ENCODE measurements at regions not wholly inside any gene's neighbourhood (a gene's known extent, or its start where the extent isn't known, plus 50 kb on each side); places are given as distances from the start of the nearest gene placed in this dataset.

DNA sequence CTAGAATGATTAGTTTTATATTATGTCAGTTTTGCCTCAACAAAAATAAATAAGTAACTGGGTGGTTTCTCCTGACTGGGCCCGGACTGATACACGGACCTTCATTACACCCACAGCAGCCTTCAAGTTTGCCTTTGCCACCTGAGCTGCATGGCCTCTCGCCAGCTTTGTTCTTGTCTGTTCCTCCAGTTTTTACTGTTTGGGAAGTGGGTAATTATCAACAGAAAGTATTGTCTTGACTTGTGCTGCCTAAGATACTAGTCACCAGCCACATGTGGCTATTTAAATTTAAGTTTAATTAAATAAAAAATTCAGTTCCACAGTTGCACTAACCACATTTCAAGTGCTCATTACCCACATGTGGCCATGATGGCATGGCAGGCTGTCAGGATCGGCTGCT is 74.7 kb upstream of the INTU start:
- H3K4me3 ChIP-seq (ENCODE audit: low read depth, poor library complexity, severe bottlenecking) = no peak overlapping the region
- WGBS, 2 donors = 80 to 83% methylated on average over 4 of the region's 4 CpGs
- DNase-seq (ENCODE audit: low spot score in 2 of 2) = no peak
- intact Hi-C loops (cut with DNase I; ENCODE audit: low total_unique reads) = no loop called here
- no peak for TF ChIP-seq POLR2A (IDR thresholded peaks at IDR 0.05)
- TF ChIP-seq, protein P1, sequence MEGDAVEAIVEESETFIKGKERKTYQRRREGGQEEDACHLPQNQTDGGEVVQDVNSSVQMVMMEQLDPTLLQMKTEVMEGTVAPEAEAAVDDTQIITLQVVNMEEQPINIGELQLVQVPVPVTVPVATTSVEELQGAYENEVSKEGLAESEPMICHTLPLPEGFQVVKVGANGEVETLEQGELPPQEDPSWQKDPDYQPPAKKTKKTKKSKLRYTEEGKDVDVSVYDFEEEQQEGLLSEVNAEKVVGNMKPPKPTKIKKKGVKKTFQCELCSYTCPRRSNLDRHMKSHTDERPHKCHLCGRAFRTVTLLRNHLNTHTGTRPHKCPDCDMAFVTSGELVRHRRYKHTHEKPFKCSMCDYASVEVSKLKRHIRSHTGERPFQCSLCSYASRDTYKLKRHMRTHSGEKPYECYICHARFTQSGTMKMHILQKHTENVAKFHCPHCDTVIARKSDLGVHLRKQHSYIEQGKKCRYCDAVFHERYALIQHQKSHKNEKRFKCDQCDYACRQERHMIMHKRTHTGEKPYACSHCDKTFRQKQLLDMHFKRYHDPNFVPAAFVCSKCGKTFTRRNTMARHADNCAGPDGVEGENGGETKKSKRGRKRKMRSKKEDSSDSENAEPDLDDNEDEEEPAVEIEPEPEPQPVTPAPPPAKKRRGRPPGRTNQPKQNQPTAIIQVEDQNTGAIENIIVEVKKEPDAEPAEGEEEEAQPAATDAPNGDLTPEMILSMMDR (IDR thresholded peaks at IDR 0.05) = no peak

DNA sequence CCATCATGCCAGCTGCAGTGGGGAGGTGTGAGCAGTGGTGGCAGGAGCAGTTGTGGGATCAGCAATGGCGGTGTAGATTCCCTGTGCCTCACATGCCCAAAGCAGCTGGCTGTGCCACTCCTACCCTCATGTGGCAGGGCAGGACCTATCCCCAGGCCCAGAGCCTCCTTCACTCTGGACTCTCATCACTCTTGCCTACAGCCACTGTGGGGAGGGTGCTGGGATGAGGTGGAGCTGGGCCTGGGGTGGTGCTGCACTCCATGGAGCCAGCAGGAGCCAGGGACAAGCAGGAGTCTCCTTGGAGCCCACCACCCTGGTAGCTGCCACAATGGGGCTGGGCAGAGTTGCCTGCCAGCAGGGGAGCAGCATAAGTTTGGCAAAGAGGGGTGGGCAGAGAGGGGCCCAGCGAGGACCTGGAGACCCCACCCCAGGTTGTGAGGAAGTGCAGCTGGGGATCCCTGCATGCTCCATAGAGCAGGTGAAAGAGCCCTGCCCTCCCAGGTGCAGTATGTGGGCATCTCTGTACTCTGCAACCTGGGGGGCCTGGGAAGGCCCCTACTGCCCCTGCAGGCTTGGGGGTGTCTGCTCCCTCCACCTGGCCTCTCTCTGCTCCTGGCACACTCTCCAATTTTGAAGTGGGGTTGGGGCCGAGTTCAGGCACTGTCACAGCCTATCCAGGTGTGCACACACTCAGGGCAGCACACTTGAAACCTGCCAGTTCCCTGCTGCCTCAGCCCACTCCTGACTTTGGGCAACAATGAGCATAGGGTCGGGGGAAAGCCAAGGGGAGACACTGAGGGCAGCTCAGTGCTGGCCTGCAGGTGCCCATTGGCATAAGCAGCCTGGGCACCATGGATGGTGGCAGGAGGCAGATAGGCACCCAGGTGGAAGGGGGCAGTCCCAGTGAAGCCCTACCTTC is 74.0 kb upstream of the INTU start:
- WGBS, 2 donors = 73 to 94% methylated on average over 3 to 4 of the region's 4 CpGs
- H3K4me3 ChIP-seq (ENCODE audit: low read depth, poor library complexity, severe bottlenecking) = no peak overlapping the region
- intact Hi-C loops (cut with DNase I; ENCODE audit: low total_unique reads) = no loop called here
- no peak for TF ChIP-seq POLR2A (IDR thresholded peaks at IDR 0.05)
- TF ChIP-seq, protein P1 (IDR thresholded peaks at IDR 0.05) = no peak
- no peak for DNase-seq (ENCODE audit: low spot score in 2 of 2)

DNA sequence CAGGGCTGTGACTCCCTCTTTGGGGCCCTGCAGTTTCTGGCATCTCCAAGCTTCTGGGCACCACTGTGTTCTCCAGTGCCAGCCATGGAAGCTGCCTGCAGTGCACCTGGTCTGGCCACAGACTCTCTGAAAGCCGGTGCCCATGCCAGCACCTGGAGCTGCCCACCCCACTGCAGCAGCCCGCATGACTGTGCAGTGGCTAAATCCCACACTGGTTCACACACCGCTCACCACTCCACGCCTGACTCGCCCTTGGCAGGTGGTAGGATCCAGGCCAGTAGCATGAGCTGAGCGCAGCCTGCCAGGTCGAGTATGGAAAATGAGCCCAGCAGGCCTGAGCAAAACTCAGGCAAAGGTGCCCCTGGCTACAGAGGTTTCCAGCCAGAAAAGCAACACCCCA is 72.8 kb upstream of the INTU start:
- 43 to 81% methylated on average over 3 to 7 of the region's 7 CpGs for WGBS, 2 donors
- intact Hi-C loops (cut with DNase I; ENCODE audit: low total_unique reads) = no loop called here

DNA sequence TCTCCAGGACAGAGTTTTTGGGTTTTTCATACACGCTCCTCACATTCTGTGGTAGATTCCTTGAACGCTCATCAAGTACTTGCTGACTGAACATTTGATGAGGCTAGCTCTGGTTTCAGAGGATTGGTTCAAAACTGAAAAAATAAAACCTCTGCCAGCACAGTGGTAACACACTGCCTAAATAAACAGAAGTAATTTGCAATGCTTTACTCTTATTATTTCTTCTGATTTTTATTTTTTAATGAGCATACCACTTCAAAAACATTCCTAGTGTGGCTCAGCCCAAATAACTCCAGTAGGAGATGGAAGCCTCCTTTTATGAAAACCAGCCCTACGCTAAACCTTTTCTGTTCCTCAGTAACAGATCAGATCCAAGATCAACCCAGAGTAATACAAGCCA is 72.0 kb upstream of the INTU start:
- H3K4me3 ChIP-seq (ENCODE audit: low read depth, poor library complexity, severe bottlenecking) = no peak overlapping the region
- 66 to 76% methylated on average over 3 of the region's 3 CpGs for WGBS, 2 donors
- no peak for TF ChIP-seq POLR2A (IDR thresholded peaks at IDR 0.05)
- TF ChIP-seq, protein P1 (IDR thresholded peaks at IDR 0.05) = no peak
- intact Hi-C loops (cut with DNase I; ENCODE audit: low total_unique reads) = no loop called here
- no peak for DNase-seq (ENCODE audit: low spot score in 2 of 2)

More for the DNA sequence above, 72.8 kb upstream of the INTU start:
- TF ChIP-seq POLR2A (IDR thresholded peaks at IDR 0.05) = no peak
- DNase-seq (ENCODE audit: low spot score in 2 of 2) = no peak
- H3K4me3 ChIP-seq (ENCODE audit: low read depth, poor library complexity, severe bottlenecking) = no peak overlapping the region

DNA sequence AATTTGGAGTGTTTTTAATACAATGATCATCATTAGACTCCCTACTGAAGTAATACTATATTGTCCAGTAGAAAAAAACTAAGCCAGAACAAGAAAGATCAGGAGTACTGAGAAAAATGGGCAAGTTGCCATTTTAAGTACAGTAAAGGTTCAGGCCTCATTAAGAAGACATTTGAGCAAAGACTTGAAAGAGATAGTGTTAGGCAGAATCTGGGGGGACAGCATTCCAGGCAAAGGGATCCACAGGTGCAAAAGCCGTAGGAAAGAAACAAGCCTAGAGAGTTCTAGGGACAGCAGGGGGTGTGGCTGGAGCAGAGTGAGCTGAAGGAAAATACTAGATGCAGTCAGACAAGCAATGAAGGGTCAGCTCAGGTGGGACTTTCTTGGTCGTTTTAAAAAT is 58.1 kb upstream of the INTU start:
- no peak overlapping the region for H3K4me3 ChIP-seq (ENCODE audit: low read depth, poor library complexity, severe bottlenecking)
- DNase-seq (ENCODE audit: low spot score in 2 of 2) = no peak
- intact Hi-C loops (cut with DNase I; ENCODE audit: low total_unique reads) = no loop called here
- TF ChIP-seq, protein P1 (IDR thresholded peaks at IDR 0.05) = no peak
- TF ChIP-seq POLR2A (IDR thresholded peaks at IDR 0.05) = no peak
- WGBS, 2 donors = 59% methylated on average over 2 of the region's 2 CpGs

DNA sequence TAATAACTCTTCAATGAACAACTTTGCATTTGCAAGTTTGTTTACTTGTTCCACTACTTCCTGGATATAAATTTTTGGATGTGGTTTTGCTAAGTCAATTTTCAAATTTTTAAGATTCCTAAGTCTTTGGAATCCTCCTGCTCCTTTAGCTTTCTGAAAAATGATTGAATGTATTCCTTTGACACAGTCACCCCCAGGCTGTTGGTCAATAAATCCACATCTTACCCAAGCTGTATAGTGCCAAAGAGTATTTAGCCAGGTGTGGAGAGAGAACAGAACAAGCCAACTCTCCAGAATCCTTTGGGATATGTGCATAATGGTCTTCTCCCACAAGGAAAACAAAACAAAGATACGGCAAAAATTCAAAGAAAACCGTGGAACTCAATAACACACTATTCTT is 56.9 kb upstream of the INTU start:
- intact Hi-C loops (cut with DNase I; ENCODE audit: low total_unique reads) = no loop called here

More for the DNA sequence above, 56.9 kb upstream of the INTU start:
- DNase-seq (ENCODE audit: low spot score in 2 of 2) = no peak
- no peak overlapping the region for H3K4me3 ChIP-seq (ENCODE audit: low read depth, poor library complexity, severe bottlenecking)
- no peak for TF ChIP-seq POLR2A (IDR thresholded peaks at IDR 0.05)
- TF ChIP-seq, protein P1 (IDR thresholded peaks at IDR 0.05) = no peak
- WGBS, 2 donors = 35 to 56% methylated on average over 2 of the region's 2 CpGs

Data from lower leg skin (tissue), 4 donors.